Lower lobe of right lung (tissue), 2 donors: ENCODE measurements at regions not wholly inside any gene's neighbourhood (a gene's known extent, or its start where the extent isn't known, plus 50 kb on each side); places are given as distances from the start of the nearest gene placed in this dataset.

ENCODE experiments used
- ATAC-seq, 2 donors: fragments of 200-7000 bp; cut with Tn5 transposase; one replicate each; pipeline ENCODE4 v1.9.1; 2020 to 2022; ENCODE audit warnings: mild to moderate bottlenecking in 2 of 2, moderate library complexity in 2 of 2
- DNase-seq: peaks from one replicate; pipeline ENCODE4 v3.0.0-alpha.2; 2020
- H3K27ac ChIP-seq: fragments of 200-600 bp; one replicate; pipeline ENCODE4 v1.8.0; 2022
- H3K27me3 ChIP-seq: fragments of 200-600 bp; one replicate; pipeline ENCODE4 v1.8.0; 2022; ENCODE audit warnings: low read depth
- H3K36me3 ChIP-seq: fragments of 200-600 bp; one replicate; pipeline ENCODE4 v1.8.0; 2022; ENCODE audit warnings: mild to moderate bottlenecking
- H3K4me1 ChIP-seq: fragments of 200-600 bp; one replicate; pipeline ENCODE4 v1.8.0; 2022
- H3K4me3 ChIP-seq: fragments of 200-600 bp; one replicate; pipeline ENCODE4 v1.8.0; 2022; ENCODE audit warnings: mild to moderate bottlenecking
- H3K9me3 ChIP-seq: fragments of 200-600 bp; one replicate; pipeline ENCODE4 v1.8.0; 2022
- CTCF ChIP-seq: fragments of 200-600 bp; IDR thresholded peaks from one replicate; pipeline ENCODE4 v1.8.0; 2022; ENCODE audit warnings: antibody characterized with exemption, mild to moderate bottlenecking
- intact Hi-C: fragments of 100-400 bp; cut with DNase I; formaldehyde crosslinking; loops from one replicate; pipeline ENCODE4 v1.11.0; 2022
- donor health status: DM: no; HTN: yes; CAD: no; lungs with severe emphysema.

GRCh38 chr2:194698012-194698411 is 959.0 kb upstream of the SLC39A10 start:
- Histone ChIP-seq H3K4me3 (no peak overlapping the region), H3K27me3 (no peaks in the 10 kb centered on the region), H3K36me3 (no peaks in the 10 kb centered on the region), H3K4me1 (no peaks in the 10 kb centered on the region), H3K9me3 (no peaks in the 10 kb centered on the region), H3K27ac (no peak overlapping the region)
- intact Hi-C loops: no loop called here
- DNase-seq (no peak), ATAC-seq (no peak)
- no peak for TF ChIP-seq CTCF

GRCh38 chr2:194697439-194697838 is 959.6 kb upstream of the SLC39A10 start:
- Histone ChIP-seq H3K27ac (no peak overlapping the region), H3K27me3 (no peaks in the 10 kb centered on the region), H3K36me3 (no peaks in the 10 kb centered on the region), H3K4me1 (no peaks in the 10 kb centered on the region), H3K9me3 (no peaks in the 10 kb centered on the region), H3K4me3 (no peak overlapping the region)
- DNase-seq (no peak), ATAC-seq (no peak)
- TF ChIP-seq CTCF: no peak
- intact Hi-C loops: no loop called here

- H3K36me3 ChIP-seq: no peaks in the 10 kb centered on the region
- no peaks in the 10 kb centered on the region for H3K9me3 ChIP-seq
- ATAC-seq (no peak), DNase-seq (no peak)
- H3K27ac ChIP-seq: no peak overlapping the region
- TF ChIP-seq CTCF: no peak
- no peak overlapping the region for H3K4me3 ChIP-seq
- H3K4me1 ChIP-seq: no peaks in the 10 kb centered on the region
- H3K27me3 ChIP-seq: no peaks in the 10 kb centered on the region
- intact Hi-C loops: no loop called here
Observed at GRCh38 chr2:194696690-194697089, 960.3 kb upstream of the SLC39A10 start.

GRCh38 chr2:194686569-194686968 is 970.5 kb upstream of the SLC39A10 start:
- H3K4me3 ChIP-seq: no peak overlapping the region
- ATAC-seq (no peak), DNase-seq (no peak)
- no peaks in the 10 kb centered on the region for H3K36me3 ChIP-seq
- H3K27me3 ChIP-seq: no peaks in the 10 kb centered on the region
- intact Hi-C loops: no loop called here
- no peaks in the 10 kb centered on the region for H3K4me1 ChIP-seq
- no peak overlapping the region for H3K27ac ChIP-seq
- no peak for TF ChIP-seq CTCF
- H3K9me3 ChIP-seq: no peaks in the 10 kb centered on the region

- Histone ChIP-seq H3K4me3 (no peak overlapping the region), H3K27ac (no peak overlapping the region), H3K36me3 (no peaks in the 10 kb centered on the region), H3K9me3 (no peaks in the 10 kb centered on the region), H3K4me1 (no peaks in the 10 kb centered on the region), H3K27me3 (no peaks in the 10 kb centered on the region)
- DNase-seq: no peak
- intact Hi-C loops: no loop called here
- ATAC-seq: no peak
- no peak for TF ChIP-seq CTCF
Observed at GRCh38 chr2:194674043-194674442, 983.0 kb upstream of the SLC39A10 start.

- Histone ChIP-seq H3K27ac (no peak overlapping the region), H3K9me3 (no peaks in the 10 kb centered on the region), H3K4me3 (no peak overlapping the region), H3K4me1 (no peaks in the 10 kb centered on the region), H3K36me3 (no peaks in the 10 kb centered on the region), H3K27me3 (no peaks in the 10 kb centered on the region)
- DNase-seq (no peak), ATAC-seq (no peak)
- no peak for TF ChIP-seq CTCF
- intact Hi-C loops: no loop called here
Observed at GRCh38 chr2:194672994-194673393, 984.0 kb upstream of the SLC39A10 start.
